HG03060 (cell line): ENCODE measurements at regions not wholly inside any gene's neighbourhood (a gene's known extent, or its start where the extent isn't known, plus 50 kb on each side); places are given as distances from the start of the nearest gene placed in this dataset.
"Not testable (repeated sequence)": the region's sequence is repeated elsewhere in the genome, so short reads cannot be mapped to it uniquely, and the experiment has no call there.

Experiments
- ATAC-seq: cut with Tn5 transposase; IDR thresholded peaks from one replicate; pipeline ENCODE4 v1.9.1; 2021; ENCODE audit warnings: low read depth, moderate number of reproducible peaks; ENCODE audit not compliant: unreplicated experiment

GRCh38 chr12:97711392-97711791 lies 248.8 kb downstream of the RMST start:
- no peak for ATAC-seq

GRCh38 chr12:97713270-97713669 lies 250.7 kb downstream of the RMST start:
- ATAC-seq: no peak

DNA sequence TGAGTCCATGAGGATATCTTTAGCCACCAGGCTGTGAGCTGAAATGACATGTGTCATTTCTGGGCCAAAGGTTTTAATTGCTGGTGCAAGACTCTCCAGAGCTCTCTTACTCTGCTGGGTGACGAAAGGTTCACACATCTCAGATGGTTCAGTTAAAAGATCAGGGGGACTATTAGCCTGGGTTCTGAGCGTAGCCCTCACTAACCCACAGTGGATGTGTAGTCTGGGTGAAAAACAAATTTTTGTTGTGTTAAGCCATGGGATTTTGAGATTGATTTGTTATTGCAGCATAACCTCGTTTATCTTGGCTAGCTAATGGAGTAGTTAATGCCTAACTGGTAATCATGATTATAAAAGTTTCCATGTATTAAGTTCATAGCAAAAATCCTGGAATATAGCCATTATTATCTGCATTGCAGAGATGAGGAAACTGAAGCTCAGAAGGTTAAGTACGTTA lies 251.5 kb downstream of the RMST start:
- no peak for ATAC-seq

- ATAC-seq: no peak
Measured at GRCh38 chr12:97716356-97716755, 253.8 kb downstream of the RMST start.

- not testable (repeated sequence) for ATAC-seq
Measured at GRCh38 chr12:97723801-97724200, 261.2 kb downstream of the RMST start.

GRCh38 chr12:97745406-97746101 lies 282.9 kb downstream of the RMST start:
- ATAC-seq: no peak

DNA sequence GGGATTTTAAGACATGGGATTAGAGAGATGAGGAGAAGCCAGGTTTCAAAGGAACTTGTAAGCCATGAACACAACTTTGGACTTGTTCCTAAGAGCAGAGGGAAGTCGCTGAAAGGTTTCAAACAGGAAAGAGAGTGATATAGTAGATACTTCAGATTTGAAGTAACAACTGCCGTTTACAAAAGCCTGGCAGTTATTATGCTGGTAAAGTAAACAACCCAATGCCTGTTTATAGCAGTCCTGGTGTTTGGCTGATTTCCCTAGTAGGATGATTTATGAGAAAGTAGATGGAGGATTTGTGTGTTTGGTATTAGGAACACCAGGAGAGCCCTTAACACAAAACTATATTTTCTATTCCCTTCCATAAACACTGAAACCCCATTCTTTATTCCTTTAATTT lies 285.7 kb downstream of the RMST start:
- no peak for ATAC-seq

- no peak for ATAC-seq
Measured at GRCh38 chr12:97751704-97752103, 289.1 kb downstream of the RMST start.

GRCh38 chr12:97752129-97752528 lies 289.5 kb downstream of the RMST start:
- ATAC-seq: no peak

GRCh38 chr12:97753332-97753731 lies 290.7 kb downstream of the RMST start:
- no peak for ATAC-seq

DNA sequence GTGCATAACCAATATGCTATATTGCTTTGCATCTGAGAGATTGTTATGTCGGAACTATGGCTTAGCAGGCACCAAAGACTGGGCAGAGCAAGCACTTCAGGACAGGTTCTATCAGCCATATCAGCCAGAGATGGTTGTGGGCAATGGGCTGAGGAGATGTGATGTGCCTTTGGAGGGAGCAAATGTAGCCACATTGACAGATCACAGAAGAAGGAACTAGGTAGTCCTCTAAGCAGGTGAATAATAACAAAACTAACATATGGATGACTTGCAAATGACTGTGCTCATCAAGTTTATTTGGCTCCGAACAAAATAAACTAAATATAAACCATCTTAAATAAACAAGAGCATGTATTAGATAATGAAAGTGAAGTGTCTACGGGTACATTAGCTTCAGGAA lies 291.7 kb downstream of the RMST start:
- ATAC-seq: no peak

DNA sequence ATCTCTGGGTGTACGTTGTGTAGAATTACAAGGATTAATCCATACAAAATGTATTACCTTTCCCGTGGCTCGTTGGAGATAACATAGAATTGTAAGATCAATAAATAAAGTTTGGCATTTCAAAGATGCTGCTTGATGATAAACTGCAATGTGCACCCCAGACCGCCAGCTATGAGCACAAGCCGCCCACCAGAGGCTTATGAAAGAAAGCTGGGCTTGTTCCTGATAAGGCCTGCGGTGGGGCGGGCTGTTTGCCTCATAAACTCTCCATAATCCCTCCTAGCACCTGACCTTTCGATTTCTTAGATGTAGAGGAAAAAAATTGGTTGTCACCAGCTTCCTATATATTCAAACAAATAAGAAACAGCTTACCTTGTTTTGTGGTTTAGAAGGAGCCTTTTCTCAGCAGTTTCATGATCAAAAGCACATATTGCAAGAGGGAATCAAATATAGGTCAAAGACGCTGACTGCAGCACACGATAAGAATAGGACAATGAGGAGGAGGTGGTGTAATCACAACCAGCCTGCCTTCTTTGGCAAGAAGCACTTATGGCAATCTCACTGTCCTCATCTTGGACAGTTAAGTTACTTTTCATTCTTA lies 293.6 kb downstream of the RMST start:
- ATAC-seq: no peak

DNA sequence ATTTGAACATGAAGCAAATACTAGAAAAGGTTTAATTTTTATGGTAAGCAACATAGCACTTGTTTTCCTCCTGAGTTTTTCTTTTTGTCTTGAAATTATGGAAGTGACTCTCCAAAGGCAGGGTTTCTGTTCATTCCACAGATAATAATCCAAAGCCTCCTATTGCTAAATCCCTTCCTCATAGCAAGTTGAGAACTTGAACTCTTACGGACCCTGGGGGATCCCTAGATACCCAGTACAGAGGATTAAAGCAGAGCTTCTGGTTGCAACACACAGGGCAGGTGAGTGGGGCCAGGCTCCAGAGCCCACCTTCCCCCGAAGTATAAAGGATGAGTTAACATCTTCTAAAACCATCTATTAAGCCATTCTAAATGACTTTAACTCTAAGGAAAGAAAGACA lies 294.1 kb downstream of the RMST start:
- no peak for ATAC-seq

DNA sequence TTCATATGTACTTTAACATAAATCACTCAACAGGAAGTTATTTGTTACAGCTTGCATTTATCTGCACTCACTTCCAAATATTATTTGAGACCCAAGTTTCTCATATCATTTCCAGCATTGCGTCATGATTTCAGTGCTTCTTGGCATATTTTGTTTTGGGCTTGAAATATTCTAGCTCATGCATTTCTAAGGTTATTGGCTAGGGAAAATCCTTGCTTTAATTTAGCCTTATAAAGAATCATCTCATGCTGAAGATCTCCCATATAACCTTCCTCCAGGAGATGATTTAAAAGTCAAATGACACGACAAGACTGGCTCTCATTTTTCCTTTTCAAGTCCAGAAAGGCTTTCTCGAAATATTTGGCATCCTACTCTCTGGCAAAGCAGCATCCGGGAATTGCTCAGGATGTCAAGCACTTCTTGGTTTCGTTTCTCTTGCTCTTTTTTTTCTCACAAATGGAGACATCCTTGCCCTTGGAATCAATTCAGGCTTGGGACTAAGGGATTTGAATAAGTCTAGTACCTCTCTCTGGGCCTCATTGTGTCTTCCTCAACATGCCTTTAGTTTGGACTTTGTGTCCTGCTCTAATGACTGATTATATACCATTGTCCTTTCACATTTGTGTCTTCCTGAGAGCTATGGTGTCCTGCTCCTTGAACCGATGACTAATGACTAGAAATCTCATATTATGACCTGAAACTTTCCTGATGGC lies 295.0 kb downstream of the RMST start:
- ATAC-seq: no peak

DNA sequence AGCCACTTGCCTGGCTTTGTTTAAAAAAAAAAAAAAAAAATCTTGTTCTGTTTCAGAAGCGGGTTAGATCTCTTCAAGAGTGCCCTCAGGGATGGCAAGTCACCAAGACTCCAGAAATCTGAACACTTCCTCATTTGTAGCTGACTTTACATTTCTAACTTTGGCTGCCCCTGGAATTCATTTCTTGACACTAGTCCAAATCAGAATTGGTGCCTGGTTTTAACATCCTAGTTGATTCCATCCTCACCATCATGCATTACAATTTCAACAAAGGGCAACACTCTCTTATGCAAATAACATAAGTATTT lies 295.5 kb downstream of the RMST start:
- no peak for ATAC-seq

DNA sequence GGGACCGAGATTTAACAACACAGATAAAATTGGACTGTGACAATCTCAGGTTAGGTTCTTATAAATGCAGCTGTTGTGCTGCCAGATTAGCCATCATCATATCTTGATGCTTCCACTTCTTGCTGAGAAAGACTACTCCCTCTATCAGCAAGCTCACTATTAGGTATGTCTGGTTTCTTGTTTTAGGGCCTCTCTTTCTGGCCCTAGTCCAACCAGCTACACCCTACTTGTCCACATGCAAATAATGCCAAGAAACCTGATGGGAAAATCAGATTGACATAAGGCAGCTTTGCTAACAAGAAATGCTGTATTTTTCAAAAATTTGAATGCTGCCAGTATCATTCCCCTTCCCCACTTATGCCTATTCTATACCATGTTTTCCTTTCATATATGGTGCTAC lies 296.0 kb downstream of the RMST start:
- no peak for ATAC-seq

DNA sequence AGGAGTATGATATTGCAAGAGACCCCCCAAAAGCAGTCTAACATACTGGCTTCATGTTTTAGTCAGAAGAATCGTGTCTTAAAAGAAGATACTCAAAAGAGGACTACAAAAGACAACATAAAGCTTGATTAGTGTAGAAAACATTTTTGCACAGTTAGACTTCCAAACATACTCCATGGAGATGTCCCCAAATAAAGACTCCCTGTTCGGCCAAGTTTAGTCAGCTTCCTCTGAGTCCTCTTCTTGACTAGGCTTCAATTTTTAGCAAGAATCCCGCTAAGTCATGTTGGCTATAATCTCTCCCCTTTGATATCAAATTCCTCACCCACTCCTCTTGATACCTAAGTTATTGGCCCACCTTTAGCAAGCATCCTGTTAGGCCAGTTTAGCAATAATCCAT lies 298.0 kb downstream of the RMST start:
- ATAC-seq: no peak

DNA sequence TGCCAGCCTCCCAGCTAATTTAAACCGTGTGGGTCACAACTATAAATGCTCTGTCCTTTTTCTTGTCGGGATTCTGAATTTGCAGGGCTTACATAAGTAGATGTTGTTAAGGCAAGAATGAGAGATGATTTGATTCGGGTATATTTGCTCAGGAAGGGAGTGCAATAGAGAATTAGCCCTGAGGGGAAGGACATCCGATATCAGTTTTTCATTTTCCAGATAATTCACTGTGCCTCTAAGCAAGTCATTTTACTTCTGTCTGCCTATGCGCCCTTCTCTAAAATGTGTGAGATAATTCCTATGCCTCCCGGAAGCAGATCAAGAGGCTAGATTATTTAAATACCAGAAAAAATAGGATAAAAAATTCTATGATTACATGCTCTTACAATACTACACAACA lies 300.5 kb downstream of the RMST start:
- ATAC-seq: no peak

DNA sequence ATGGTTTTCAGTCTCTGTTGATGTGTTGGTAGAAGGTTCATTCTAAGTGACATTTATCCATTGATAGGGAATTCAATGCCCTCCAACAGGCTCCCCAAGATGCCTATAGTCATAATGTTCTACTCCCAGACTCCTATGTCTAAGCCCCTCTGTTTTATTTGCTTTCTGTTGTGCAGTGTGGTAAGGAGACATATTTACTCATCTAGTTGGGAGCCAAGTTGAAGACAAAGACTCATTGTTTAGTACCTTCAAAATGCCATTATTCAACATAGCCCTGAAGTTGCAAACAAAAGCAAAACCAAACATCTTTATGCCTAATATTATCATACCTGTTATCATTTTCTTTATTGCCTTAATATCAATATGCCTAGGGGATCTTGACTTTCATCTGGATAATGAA lies 302.1 kb downstream of the RMST start:
- ATAC-seq: no peak

DNA sequence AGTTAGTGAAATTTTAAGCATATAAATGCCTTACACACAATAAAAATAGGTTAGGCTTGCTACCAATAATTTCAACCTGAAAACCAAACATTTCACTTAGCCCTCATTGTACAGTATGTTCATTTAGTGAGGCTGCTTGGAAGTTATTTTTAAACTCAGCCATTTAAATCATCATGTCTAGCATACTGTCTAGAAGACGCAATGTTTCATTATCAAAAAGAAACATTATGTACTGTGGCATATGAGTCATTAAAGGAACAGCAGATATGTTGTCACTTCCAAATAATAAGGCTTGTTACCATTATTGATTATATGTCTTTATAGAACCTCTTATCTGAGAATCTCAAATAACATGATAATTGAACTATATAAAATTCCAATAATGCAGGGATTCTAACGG lies 304.7 kb downstream of the RMST start:
- ATAC-seq: no peak

DNA sequence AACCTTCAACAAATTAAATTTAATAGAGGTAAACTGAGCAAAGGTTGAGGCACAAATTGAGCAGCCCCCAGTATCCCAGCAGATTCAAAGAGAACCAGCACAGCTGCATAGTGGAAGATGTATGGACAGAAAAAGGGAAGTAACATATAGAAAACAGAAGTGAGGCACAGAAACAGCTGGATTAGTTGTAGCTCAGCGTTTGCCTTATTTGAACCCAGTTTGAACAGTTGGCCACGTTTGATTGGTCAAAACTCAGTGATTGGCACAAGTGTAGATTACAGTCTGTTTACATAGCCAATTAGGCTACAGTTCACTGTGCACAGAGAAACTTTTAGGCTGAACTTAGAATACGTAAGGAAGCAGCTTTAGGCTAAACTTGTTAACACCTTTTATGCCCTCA lies 315.5 kb downstream of the RMST start:
- no peak for ATAC-seq

- no peak for ATAC-seq
Measured at GRCh38 chr12:97781342-97781741, 318.7 kb downstream of the RMST start.
